Lower leg skin (tissue), 3 donors: ENCODE measurements at regions not wholly inside any gene's neighbourhood (a gene's known extent, or its start where the extent isn't known, plus 50 kb on each side); places are given as distances from the start of the nearest gene placed in this dataset.

Source experiments
- POLR2A ChIP-seq, 2 donors: fragments of 450-650 bp; IDR thresholded peaks; one replicate each; pipeline ENCODE4 v1.6.1; 2016 to 2017; ENCODE audit warnings: antibody characterized with exemption in 2 of 2, mild to moderate bottlenecking in 1 of 2, moderate library complexity in 1 of 2
- TF ChIP-seq, protein P1 (sequence below), 3 donors: fragments of 450-650 bp; IDR thresholded peaks; one replicate each; pipeline ENCODE4 v1.5.1; 2016; ENCODE audit warnings: antibody characterized with exemption in 3 of 3, mild to moderate bottlenecking in 3 of 3, moderate library complexity in 2 of 3

DNA sequence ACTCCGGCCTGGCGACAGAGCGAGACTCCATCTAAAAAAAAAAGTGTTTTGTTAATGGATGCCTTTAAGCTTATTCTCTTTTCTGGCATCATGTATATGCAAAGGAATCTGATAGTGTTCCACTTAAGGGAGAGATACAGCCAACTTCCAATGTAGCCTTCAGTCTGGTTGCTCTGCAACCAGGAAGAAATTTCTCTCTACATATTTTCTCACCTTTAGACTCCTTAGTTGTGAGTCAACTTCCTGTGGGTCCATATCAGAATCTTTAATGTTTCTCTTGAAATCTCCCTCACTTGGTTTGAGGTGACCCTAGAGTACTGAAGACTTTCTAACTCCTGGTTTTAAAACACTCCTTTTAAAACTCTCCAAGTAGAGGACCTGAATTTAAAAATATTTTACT lies 340.4 kb downstream of the SLC6A15 start:
- TF ChIP-seq, protein P1, sequence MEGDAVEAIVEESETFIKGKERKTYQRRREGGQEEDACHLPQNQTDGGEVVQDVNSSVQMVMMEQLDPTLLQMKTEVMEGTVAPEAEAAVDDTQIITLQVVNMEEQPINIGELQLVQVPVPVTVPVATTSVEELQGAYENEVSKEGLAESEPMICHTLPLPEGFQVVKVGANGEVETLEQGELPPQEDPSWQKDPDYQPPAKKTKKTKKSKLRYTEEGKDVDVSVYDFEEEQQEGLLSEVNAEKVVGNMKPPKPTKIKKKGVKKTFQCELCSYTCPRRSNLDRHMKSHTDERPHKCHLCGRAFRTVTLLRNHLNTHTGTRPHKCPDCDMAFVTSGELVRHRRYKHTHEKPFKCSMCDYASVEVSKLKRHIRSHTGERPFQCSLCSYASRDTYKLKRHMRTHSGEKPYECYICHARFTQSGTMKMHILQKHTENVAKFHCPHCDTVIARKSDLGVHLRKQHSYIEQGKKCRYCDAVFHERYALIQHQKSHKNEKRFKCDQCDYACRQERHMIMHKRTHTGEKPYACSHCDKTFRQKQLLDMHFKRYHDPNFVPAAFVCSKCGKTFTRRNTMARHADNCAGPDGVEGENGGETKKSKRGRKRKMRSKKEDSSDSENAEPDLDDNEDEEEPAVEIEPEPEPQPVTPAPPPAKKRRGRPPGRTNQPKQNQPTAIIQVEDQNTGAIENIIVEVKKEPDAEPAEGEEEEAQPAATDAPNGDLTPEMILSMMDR (IDR thresholded peaks at IDR 0.05), result no peak
- TF ChIP-seq POLR2A (IDR thresholded peaks at IDR 0.05), result no peak
